A673 (cell line): ENCODE measurements at regions not wholly inside any gene's neighbourhood (a gene's known extent, or its start where the extent isn't known, plus 50 kb on each side); places are given as distances from the start of the nearest gene placed in this dataset.

ENCODE experiments used
- BruUV-seq: library from RNA; stranded (reverse); fragments of 400-500 nt; replicated peaks from 2 replicates; lab custom pipeline; 2021; lab: Mats Ljungman, UMichigan
- CTCF ChIA-PET: fragments of 300-600 bp; sonication (Branson Sonifier 250); formaldehyde crosslinking; loops from one replicate; lab custom pipeline; 2022; ENCODE audit warnings: antibody characterized with exemption; lab: Charles Lee
- POLR2A ChIA-PET: fragments of 300-600 bp; sonication (Branson Sonifier 250); formaldehyde crosslinking; loops from one replicate; lab custom pipeline; 2022; ENCODE audit warnings: antibody characterized with exemption; ENCODE audit not compliant: low non-redundant PET; lab: Charles Lee
- DNase-seq: peaks from one replicate; pipeline ENCODE4 v3.0.0-alpha.2; 2015; ENCODE audit warnings: low spot score
- H3K27ac ChIP-seq: fragments of 200-600 bp; sonication (generic); 2 replicates; pipeline ENCODE4 v1.5.1; 2016; ENCODE audit warnings: mixed run types, low read depth, mild to moderate bottlenecking, mixed read lengths, antibody characterized with exemption, low read length; ENCODE audit not compliant: poor library complexity, severe bottlenecking
- H3K27me3 ChIP-seq: fragments of 200-600 bp; sonication (generic); replicated peaks from 2 replicates; pipeline ENCODE4 v1.6.1; 2017; ENCODE audit warnings: mixed run types, low read depth, mild to moderate bottlenecking, mixed read lengths, antibody characterized with exemption, low read length; ENCODE audit not compliant: insufficient read depth, poor library complexity
- H3K36me3 ChIP-seq: fragments of 200-600 bp; sonication (generic); 2 replicates; pipeline ENCODE4 v1.6.1; 2016; ENCODE audit warnings: mixed run types, mild to moderate bottlenecking, mixed read lengths, antibody characterized with exemption, low read length; ENCODE audit not compliant: insufficient read depth, poor library complexity, severe bottlenecking
- H3K4me1 ChIP-seq: fragments of 200-600 bp; sonication (generic); 2 replicates; pipeline ENCODE4 v1.6.1; 2017; ENCODE audit warnings: mixed run types, mild to moderate bottlenecking, mixed read lengths, antibody characterized with exemption, low read length; ENCODE audit not compliant: insufficient read depth, poor library complexity, severe bottlenecking
- H3K4me3 ChIP-seq: fragments of 200-600 bp; sonication (generic); 2 replicates; pipeline ENCODE4 v1.5.1; 2016; ENCODE audit warnings: low read depth, mixed run types, mild to moderate bottlenecking, mixed read lengths, low read length; ENCODE audit not compliant: poor library complexity, severe bottlenecking
- H3K9me3 ChIP-seq: fragments of 200-600 bp; sonication (generic); 2 replicates; pipeline ENCODE4 v1.6.1; 2016; ENCODE audit warnings: mixed run types, low read depth, mild to moderate bottlenecking, mixed read lengths, antibody characterized with exemption, low read length; ENCODE audit not compliant: poor library complexity, severe bottlenecking
- CTCF ChIP-seq: fragments of 300-800, 200-600 bp; sonication (generic); conservative IDR thresholded peaks from 2 replicates; pipeline ENCODE4 v1.5.1; 2017; ENCODE audit warnings: low read depth, mild to moderate bottlenecking, antibody characterized with exemption, low read length, moderate library complexity, mixed read lengths
- EZH2 ChIP-seq: fragments of 200-600 bp; sonication (generic); IDR thresholded peaks from 2 replicates; pipeline ENCODE4 v1.6.1; 2017; ENCODE audit warnings: borderline replicate concordance, low read depth, mild to moderate bottlenecking, mixed read lengths, antibody characterized with exemption, low read length; ENCODE audit not compliant: poor library complexity, severe bottlenecking
- intact Hi-C: fragments of 100-400 bp; cut with micrococcal nuclease; formaldehyde crosslinking; loops from one replicate; pipeline ENCODE4 v1.10.0; 2022; ENCODE audit not compliant: unreplicated experiment

- intact Hi-C loops: no loop called here
- no TSS peak for BruUV-seq
- POLR2A ChIA-PET: no interaction called here
- TF ChIP-seq CTCF: no peak
- no peak for TF ChIP-seq EZH2
- no peaks in the 10 kb centered on the region for H3K36me3 ChIP-seq
- H3K27ac ChIP-seq: no peak overlapping the region
- DNase-seq: no peak
- H3K4me3 ChIP-seq: no peak overlapping the region
- no peaks in the 10 kb centered on the region for H3K9me3 ChIP-seq
- CTCF ChIA-PET: no interaction called here
- no peaks in the 10 kb centered on the region for H3K4me1 ChIP-seq
- H3K27me3 ChIP-seq: peaks cover 9% of the 10 kb centered on the region
These were observed 646.3 kb upstream of the LRATD1 start for GRCh38 chr2:13986119-13986720.

GRCh38 chr2:13996527-13996926, 636.0 kb upstream of the LRATD1 start:
- Histone ChIP-seq H3K4me1 (no peaks in the 10 kb centered on the region), H3K36me3 (no peaks in the 10 kb centered on the region), H3K4me3 (no peak overlapping the region), H3K27ac (no peak overlapping the region), H3K27me3 (no peaks in the 10 kb centered on the region), H3K9me3 (no peaks in the 10 kb centered on the region)
- ChIA-PET POLR2A (no interaction called here), CTCF (no interaction called here)
- intact Hi-C loops: no loop called here
- no peak for TF ChIP-seq CTCF
- TF ChIP-seq EZH2: no peak
- no peak for DNase-seq
- BruUV-seq: no TSS peak

GRCh38 chr2:14011190-14011589, 621.3 kb upstream of the LRATD1 start:
- no peaks in the 10 kb centered on the region for H3K36me3 ChIP-seq
- intact Hi-C loops: no loop called here
- no peak for TF ChIP-seq CTCF
- TF ChIP-seq EZH2: no peak
- peaks cover 6% of the 10 kb centered on the region for H3K27me3 ChIP-seq
- H3K27ac ChIP-seq: no peak overlapping the region
- CTCF ChIA-PET: no interaction called here
- POLR2A ChIA-PET: no interaction called here
- DNase-seq: no peak
- H3K9me3 ChIP-seq: no peaks in the 10 kb centered on the region
- no peak overlapping the region for H3K4me3 ChIP-seq
- H3K4me1 ChIP-seq: peaks cover 1% of the 10 kb centered on the region
- BruUV-seq: no TSS peak
